Fibroblast of villous mesenchyme (primary cell): ENCODE measurements at regions not wholly inside any gene's neighbourhood (a gene's known extent, or its start where the extent isn't known, plus 50 kb on each side); places are given as distances from the start of the nearest gene placed in this dataset.
A peak's percentile ranks its signal among the peaks of the same experiment; 100 is the strongest.
"Not testable (repeated sequence)": the region's sequence is repeated elsewhere in the genome, so short reads cannot be mapped to it uniquely, and the experiment has no call there.

Experiments
- DNase-seq: peaks from one replicate; pipeline ENCODE4 v3.0.0-alpha.2; 2010; ENCODE audit warnings: low read depth
- H3K4me3 ChIP-seq: 2 replicates; pipeline ENCODE4 v1.5.1; 2011; ENCODE audit warnings: low read depth, mild to moderate bottlenecking, low read length
- TF ChIP-seq, protein P1 (sequence below): IDR thresholded peaks from 2 replicates; pipeline ENCODE4 v1.5.1; 2012; ENCODE audit warnings: low read depth, mild to moderate bottlenecking, low read length; ENCODE audit not compliant: insufficient read depth

DNA sequence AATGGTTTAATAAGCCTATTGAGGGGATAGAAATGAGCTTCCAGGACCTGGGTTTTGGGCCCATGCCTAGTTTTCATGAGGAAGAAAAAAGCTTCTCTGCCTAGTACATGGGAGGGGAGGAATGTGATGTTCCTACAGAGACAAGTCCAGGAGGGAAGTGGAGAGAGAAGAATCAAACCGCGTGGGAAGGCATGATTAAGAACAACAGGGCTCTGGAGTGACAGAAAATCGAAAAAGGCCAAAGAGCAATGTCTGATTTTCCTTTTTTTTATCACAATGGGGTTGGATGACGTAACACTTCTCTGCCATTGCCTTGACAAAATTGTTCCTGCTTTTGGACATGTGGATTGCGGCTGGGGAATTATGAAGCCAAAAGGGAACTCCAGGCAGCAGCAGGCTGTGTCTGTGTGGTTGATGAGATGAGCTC lies 258.6 kb downstream of the CXCL12 start:
- no peak for DNase-seq
- TF ChIP-seq, protein P1, sequence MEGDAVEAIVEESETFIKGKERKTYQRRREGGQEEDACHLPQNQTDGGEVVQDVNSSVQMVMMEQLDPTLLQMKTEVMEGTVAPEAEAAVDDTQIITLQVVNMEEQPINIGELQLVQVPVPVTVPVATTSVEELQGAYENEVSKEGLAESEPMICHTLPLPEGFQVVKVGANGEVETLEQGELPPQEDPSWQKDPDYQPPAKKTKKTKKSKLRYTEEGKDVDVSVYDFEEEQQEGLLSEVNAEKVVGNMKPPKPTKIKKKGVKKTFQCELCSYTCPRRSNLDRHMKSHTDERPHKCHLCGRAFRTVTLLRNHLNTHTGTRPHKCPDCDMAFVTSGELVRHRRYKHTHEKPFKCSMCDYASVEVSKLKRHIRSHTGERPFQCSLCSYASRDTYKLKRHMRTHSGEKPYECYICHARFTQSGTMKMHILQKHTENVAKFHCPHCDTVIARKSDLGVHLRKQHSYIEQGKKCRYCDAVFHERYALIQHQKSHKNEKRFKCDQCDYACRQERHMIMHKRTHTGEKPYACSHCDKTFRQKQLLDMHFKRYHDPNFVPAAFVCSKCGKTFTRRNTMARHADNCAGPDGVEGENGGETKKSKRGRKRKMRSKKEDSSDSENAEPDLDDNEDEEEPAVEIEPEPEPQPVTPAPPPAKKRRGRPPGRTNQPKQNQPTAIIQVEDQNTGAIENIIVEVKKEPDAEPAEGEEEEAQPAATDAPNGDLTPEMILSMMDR = no peak
- H3K4me3 ChIP-seq = no peak overlapping the region

DNA sequence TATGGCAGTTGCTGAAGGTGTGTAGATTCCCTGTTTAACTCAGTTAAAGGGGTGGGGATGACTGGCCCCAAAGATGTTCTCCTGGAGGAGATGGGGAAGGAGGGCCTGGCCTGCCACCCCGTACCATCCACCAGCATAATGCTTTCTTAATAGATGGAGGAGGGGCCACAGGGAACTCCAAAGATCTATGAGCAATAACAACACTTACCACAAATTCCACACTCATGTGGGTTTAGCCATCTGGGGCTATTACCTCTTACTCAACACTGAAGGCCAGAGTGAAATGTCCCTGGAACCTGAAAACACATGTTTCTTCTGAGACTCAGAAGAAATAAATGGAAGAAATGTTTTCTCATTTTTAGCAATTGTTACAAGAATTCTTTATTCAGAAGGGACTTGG lies 259.0 kb downstream of the CXCL12 start:
- TF ChIP-seq, protein P1 = no peak
- peak; percentile 30 for DNase-seq
- no peak overlapping the region for H3K4me3 ChIP-seq

GRCh38 chr10:44118500-44118899 lies 266.4 kb downstream of the CXCL12 start:
- H3K4me3 ChIP-seq = no peak overlapping the region
- DNase-seq = no peak
- TF ChIP-seq, protein P1 = no peak

- H3K4me3 ChIP-seq = no peak overlapping the region
- DNase-seq = no peak
- TF ChIP-seq, protein P1 = no peak
These were observed 268.4 kb downstream of the CXCL12 start for GRCh38 chr10:44116474-44116873.

GRCh38 chr10:44115516-44115915 lies 269.4 kb downstream of the CXCL12 start:
- no peak for DNase-seq
- H3K4me3 ChIP-seq = no peak overlapping the region
- TF ChIP-seq, protein P1 = no peak

DNA sequence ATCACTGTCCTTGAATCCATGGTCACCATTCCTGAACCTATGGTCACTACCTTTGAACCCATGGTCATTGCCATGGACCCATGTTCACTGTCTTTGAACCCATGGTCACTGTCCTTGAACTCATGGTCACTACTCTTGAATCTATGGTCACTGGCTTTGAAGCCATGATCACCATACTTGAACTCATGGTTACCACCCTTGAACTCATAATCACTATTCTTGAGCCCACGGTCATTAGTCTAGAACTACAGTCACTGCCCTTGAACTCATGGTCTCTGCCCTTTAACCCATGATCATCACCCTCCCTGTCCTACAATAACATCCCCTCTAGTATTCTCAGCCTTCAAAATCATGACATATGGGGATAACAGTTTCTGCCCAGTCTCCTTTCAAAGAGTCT lies 270.5 kb downstream of the CXCL12 start:
- TF ChIP-seq, protein P1 = no peak

DNA sequence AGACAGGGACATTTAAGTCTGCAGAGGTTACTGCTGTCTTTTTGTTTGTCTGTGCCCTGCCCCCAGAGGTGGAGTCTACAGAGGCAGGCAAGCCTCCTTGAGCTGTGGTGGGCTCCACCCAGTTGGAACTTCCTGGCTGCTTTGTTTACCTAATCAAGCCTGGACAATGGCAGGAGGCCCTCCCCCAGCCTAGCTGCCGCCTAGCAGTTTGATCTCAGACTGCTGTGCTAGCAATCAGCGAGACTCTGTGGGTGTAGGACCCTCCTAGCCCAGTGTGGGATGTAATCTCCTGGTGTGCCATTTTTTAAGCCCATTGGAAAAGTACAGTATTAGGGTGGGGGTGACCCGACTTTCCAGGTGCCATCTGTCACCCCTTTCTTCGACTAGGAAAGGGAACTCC lies 272.6 kb downstream of the CXCL12 start:
- DNase-seq = not testable (repeated sequence)

More for the DNA sequence above, 270.5 kb downstream of the CXCL12 start:
- H3K4me3 ChIP-seq = no peak overlapping the region
- no peak for DNase-seq

GRCh38 chr10:44105696-44106095 lies 279.2 kb downstream of the CXCL12 start:
- no peak overlapping the region for H3K4me3 ChIP-seq
- DNase-seq = no peak
- TF ChIP-seq, protein P1 = no peak

More for the DNA sequence above, 272.6 kb downstream of the CXCL12 start:
- not testable (repeated sequence) for H3K4me3 ChIP-seq
